ES-I3 (cell line): ENCODE measurements at regions not wholly inside any gene's neighbourhood (a gene's known extent, or its start where the extent isn't known, plus 50 kb on each side); places are given as distances from the start of the nearest gene placed in this dataset.

Experiments
- H3K36me3 ChIP-seq: 2 replicates; pipeline ENCODE4 v1.6.1; 2013; ENCODE audit warnings: mild to moderate bottlenecking, low read length, control low read depth, moderate library complexity; ENCODE audit not compliant: insufficient read depth
- H3K4me1 ChIP-seq: 2 replicates; pipeline ENCODE4 v1.6.1; 2013; ENCODE audit warnings: mild to moderate bottlenecking, control low read depth, low read length; ENCODE audit not compliant: insufficient read depth
- H3K9ac ChIP-seq: 2 replicates; pipeline ENCODE4 v1.6.1; 2013; ENCODE audit warnings: low read depth, mild to moderate bottlenecking, low read length, moderate library complexity
- H3K9me3 ChIP-seq: 2 replicates; pipeline ENCODE4 v1.6.1; 2013; ENCODE audit warnings: mild to moderate bottlenecking, low read length, moderate library complexity; ENCODE audit not compliant: control insufficient read depth, insufficient read depth

- Histone ChIP-seq H3K36me3 (no peaks in the 10 kb centered on the region), H3K9me3 (no peaks in the 10 kb centered on the region), H3K9ac (no peak overlapping the region), H3K4me1 (no peaks in the 10 kb centered on the region)
These were observed 126.2 kb downstream of the WSCD1 start for GRCh38 chr17:6196355-6196754.

- Histone ChIP-seq H3K9me3 (no peaks in the 10 kb centered on the region), H3K4me1 (no peaks in the 10 kb centered on the region), H3K36me3 (no peaks in the 10 kb centered on the region), H3K9ac (no peak overlapping the region)
These were observed 124.9 kb downstream of the WSCD1 start for GRCh38 chr17:6195123-6195522.

GRCh38 chr17:6191405-6192324 is 121.5 kb downstream of the WSCD1 start:
- Histone ChIP-seq H3K4me1 (peaks cover 10% of the 10 kb centered on the region; the same call in 1 of the 2 replicates), H3K36me3 (no peaks in the 10 kb centered on the region), H3K9me3 (no peaks in the 10 kb centered on the region)

GRCh38 chr17:6187836-6188235 is 117.7 kb downstream of the WSCD1 start:
- peaks cover 10% of the 10 kb centered on the region; the same call in 1 of the 2 replicates for H3K4me1 ChIP-seq
- H3K9ac ChIP-seq = peak overlapping the region; percentile 30; the same call in 1 of the 2 replicates

More at GRCh38 chr17:6191405-6192324, 121.5 kb downstream of the WSCD1 start:
- H3K9ac ChIP-seq = no peak overlapping the region

GRCh38 chr17:6186998-6187397 is 116.8 kb downstream of the WSCD1 start:
- Histone ChIP-seq H3K9me3 (no peaks in the 10 kb centered on the region), H3K36me3 (no peaks in the 10 kb centered on the region), H3K4me1 (peaks cover 10% of the 10 kb centered on the region; the same call in 1 of the 2 replicates), H3K9ac (no peak overlapping the region)

More at GRCh38 chr17:6187836-6188235, 117.7 kb downstream of the WSCD1 start:
- Histone ChIP-seq H3K9me3 (no peaks in the 10 kb centered on the region), H3K36me3 (no peaks in the 10 kb centered on the region)

- peaks cover 10% of the 10 kb centered on the region; the same call in 1 of the 2 replicates for H3K4me1 ChIP-seq
- no peaks in the 10 kb centered on the region for H3K9me3 ChIP-seq
- no peak overlapping the region for H3K9ac ChIP-seq
- no peaks in the 10 kb centered on the region for H3K36me3 ChIP-seq
These were observed 114.3 kb downstream of the WSCD1 start for GRCh38 chr17:6184508-6184907.

- H3K36me3 ChIP-seq = no peaks in the 10 kb centered on the region
- no peak overlapping the region for H3K9ac ChIP-seq
- no peaks in the 10 kb centered on the region for H3K9me3 ChIP-seq
- no peaks in the 10 kb centered on the region for H3K4me1 ChIP-seq
These were observed 108.8 kb downstream of the WSCD1 start for GRCh38 chr17:6179017-6179416.

GRCh38 chr17:6177941-6178694 is 107.9 kb downstream of the WSCD1 start:
- Histone ChIP-seq H3K4me1 (0 out of 2 replicates have a peak, but pooled peaks cover under 1% of the 10 kb centered on the region), H3K36me3 (no peaks in the 10 kb centered on the region; the same call in 1 of the 2 replicates), H3K9me3 (no peaks in the 10 kb centered on the region), H3K9ac (no peak overlapping the region)
